ENCODE measurements at regions not wholly inside any gene's neighbourhood (a gene's known extent, or its start where the extent isn't known, plus 50 kb on each side); places are given as distances from the start of the nearest gene placed in this dataset.

- TF ChIP-seq CTCF (IDR thresholded peaks at IDR 0.05; ENCODE audit: low read length): no peak
- no peak for TF ChIP-seq EZH2 (optimal IDR thresholded peaks at IDR 0.05; ENCODE audit: low read depth, low read length)
Observed at GRCh38 chr4:24705016-24705753, 90.2 kb upstream of the SOD3 start.
